ENCODE measurements at regions not wholly inside any gene's neighbourhood (a gene's known extent, or its start where the extent isn't known, plus 50 kb on each side); places are given as distances from the start of the nearest gene placed in this dataset.

GRCh38 chr10:8245131-8245813, 190.8 kb downstream of the GATA3 start:
- H3K4me1 Mint-ChIP-seq: peaks cover 54% of the 10 kb centered on the region
- H3K36me3 Mint-ChIP-seq: peaks cover 25% of the 10 kb centered on the region
- H3K27ac Mint-ChIP-seq: peak overlapping the region; percentile 87
- no peak for DNase-seq
- peaks cover 11% of the 10 kb centered on the region for H3K9me3 Mint-ChIP-seq
- H3K27me3 Mint-ChIP-seq: no peaks in the 10 kb centered on the region
- peak overlapping the region; percentile 69 for H3K4me3 Mint-ChIP-seq
- ATAC-seq (ENCODE audit: low read depth): peak; percentile 88
- POLR2A ChIA-PET: interaction anchor here (0.8 to 1.3 kb wide), 8 partner anchors 9 to 191 kb away, joined by 3 to 5 read pairs (median 4); partner anchors contain the start of gene GATA3

- POLR2A ChIA-PET: interaction anchor here (1.2 to 1.3 kb wide), 4 partner anchors 10 to 189 kb away, joined by 4 to 5 read pairs (median 4); no protein-coding TSS in a partner anchor
- H3K9me3 Mint-ChIP-seq: peaks cover 11% of the 10 kb centered on the region
- peak overlapping the region; percentile 69 for H3K4me3 Mint-ChIP-seq
- H3K36me3 Mint-ChIP-seq: peaks cover 25% of the 10 kb centered on the region
- ATAC-seq (ENCODE audit: low read depth): no peak
- peak overlapping the region; percentile 87 for H3K27ac Mint-ChIP-seq
- no peaks in the 10 kb centered on the region for H3K27me3 Mint-ChIP-seq
- no peak for DNase-seq
- H3K4me1 Mint-ChIP-seq: peaks cover 54% of the 10 kb centered on the region
Measured at GRCh38 chr10:8245814-8246142, 191.3 kb downstream of the GATA3 start.

GRCh38 chr10:8246548-8246947, 192.1 kb downstream of the GATA3 start:
- Mint-ChIP-seq H3K4me1 (peaks cover 49% of the 10 kb centered on the region), H3K4me3 (no peak overlapping the region), H3K36me3 (peaks cover 25% of the 10 kb centered on the region), H3K9me3 (peaks cover 11% of the 10 kb centered on the region), H3K27me3 (no peaks in the 10 kb centered on the region), H3K27ac (peak overlapping the region; percentile 87)
- DNase-seq (no peak), ATAC-seq (ENCODE audit: low read depth) (no peak)
- POLR2A ChIA-PET: no interaction called here

GRCh38 chr10:8247191-8247590, 192.7 kb downstream of the GATA3 start:
- Mint-ChIP-seq H3K4me1 (peaks cover 46% of the 10 kb centered on the region), H3K9me3 (peaks cover 11% of the 10 kb centered on the region), H3K4me3 (no peak overlapping the region), H3K27me3 (no peaks in the 10 kb centered on the region), H3K36me3 (peaks cover 25% of the 10 kb centered on the region), H3K27ac (no peak overlapping the region)
- POLR2A ChIA-PET: interaction anchor here (0.7 kb wide), 1 partner anchor 1203 kb away, joined by 3 read pairs; no protein-coding TSS in a partner anchor
- ATAC-seq (ENCODE audit: low read depth) (no peak), DNase-seq (no peak)

- Mint-ChIP-seq H3K4me3 (no peak overlapping the region), H3K27me3 (no peaks in the 10 kb centered on the region), H3K4me1 (peaks cover 32% of the 10 kb centered on the region), H3K9me3 (peaks cover 11% of the 10 kb centered on the region), H3K36me3 (peaks cover 21% of the 10 kb centered on the region), H3K27ac (no peak overlapping the region)
- POLR2A ChIA-PET: interaction anchor here (1.1 kb wide), 1 partner anchor 189 kb away, joined by 3 read pairs; no protein-coding TSS in a partner anchor
- DNase-seq (no peak), ATAC-seq (ENCODE audit: low read depth) (no peak)
Measured at GRCh38 chr10:8248868-8249267, 194.4 kb downstream of the GATA3 start.

GRCh38 chr10:8254350-8254749, 199.9 kb downstream of the GATA3 start:
- Mint-ChIP-seq H3K36me3 (peaks cover 7% of the 10 kb centered on the region), H3K4me3 (no peak overlapping the region), H3K9me3 (peaks cover 3% of the 10 kb centered on the region), H3K27ac (no peak overlapping the region), H3K27me3 (no peaks in the 10 kb centered on the region), H3K4me1 (peaks cover 14% of the 10 kb centered on the region)
- POLR2A ChIA-PET: no interaction called here
- DNase-seq (no peak), ATAC-seq (ENCODE audit: low read depth) (no peak)

GRCh38 chr10:8255301-8255700, 200.8 kb downstream of the GATA3 start:
- Mint-ChIP-seq H3K27me3 (no peaks in the 10 kb centered on the region), H3K9me3 (peaks cover 3% of the 10 kb centered on the region), H3K27ac (no peak overlapping the region), H3K36me3 (peaks cover 4% of the 10 kb centered on the region), H3K4me1 (peaks cover 14% of the 10 kb centered on the region), H3K4me3 (no peak overlapping the region)
- no peak for DNase-seq
- POLR2A ChIA-PET: no interaction called here
- ATAC-seq (ENCODE audit: low read depth): no peak

GRCh38 chr10:8260645-8261044, 206.2 kb downstream of the GATA3 start:
- no peak overlapping the region for H3K4me3 Mint-ChIP-seq
- peaks cover 12% of the 10 kb centered on the region for H3K4me1 Mint-ChIP-seq
- H3K36me3 Mint-ChIP-seq: peaks cover 2% of the 10 kb centered on the region
- peaks cover 2% of the 10 kb centered on the region for H3K27me3 Mint-ChIP-seq
- no peak for DNase-seq
- POLR2A ChIA-PET: no interaction called here
- no peak overlapping the region for H3K27ac Mint-ChIP-seq
- ATAC-seq (ENCODE audit: low read depth): no peak
- peaks cover 3% of the 10 kb centered on the region for H3K9me3 Mint-ChIP-seq

- DNase-seq (no peak), ATAC-seq (ENCODE audit: low read depth) (no peak)
- peaks cover 11% of the 10 kb centered on the region for H3K4me1 Mint-ChIP-seq
- peaks cover 3% of the 10 kb centered on the region for H3K9me3 Mint-ChIP-seq
- peaks cover 2% of the 10 kb centered on the region for H3K27me3 Mint-ChIP-seq
- POLR2A ChIA-PET: no interaction called here
- H3K27ac Mint-ChIP-seq: no peak overlapping the region
- H3K36me3 Mint-ChIP-seq: peaks cover 2% of the 10 kb centered on the region
- H3K4me3 Mint-ChIP-seq: no peak overlapping the region
Measured at GRCh38 chr10:8262317-8262716, 207.8 kb downstream of the GATA3 start.

- Mint-ChIP-seq H3K9me3 (no peaks in the 10 kb centered on the region), H3K27ac (no peak overlapping the region), H3K4me1 (peaks cover 2% of the 10 kb centered on the region), H3K27me3 (peaks cover 2% of the 10 kb centered on the region), H3K4me3 (no peak overlapping the region), H3K36me3 (no peaks in the 10 kb centered on the region)
- ATAC-seq (ENCODE audit: low read depth) (peak; percentile 28), DNase-seq (no peak)
- POLR2A ChIA-PET: no interaction called here
Measured at GRCh38 chr10:8269976-8270375, 215.5 kb downstream of the GATA3 start.

- H3K4me1 Mint-ChIP-seq: peaks cover under 1% of the 10 kb centered on the region
- peaks cover 1% of the 10 kb centered on the region for H3K9me3 Mint-ChIP-seq
- peaks cover 9% of the 10 kb centered on the region for H3K27me3 Mint-ChIP-seq
- peaks cover 2% of the 10 kb centered on the region for H3K36me3 Mint-ChIP-seq
- POLR2A ChIA-PET: interaction anchor here (0.5 to 1.2 kb wide), 2 partner anchors 212 to 219 kb away, joined by 4 to 5 read pairs; partner anchors contain the start of gene GATA3
- no peak for ATAC-seq (ENCODE audit: low read depth)
- no peak overlapping the region for H3K4me3 Mint-ChIP-seq
- no peak overlapping the region for H3K27ac Mint-ChIP-seq
- DNase-seq: no peak
Measured at GRCh38 chr10:8272794-8273425, 218.4 kb downstream of the GATA3 start.

GRCh38 chr10:8273749-8274148, 219.3 kb downstream of the GATA3 start:
- Mint-ChIP-seq H3K36me3 (peaks cover 2% of the 10 kb centered on the region), H3K9me3 (peaks cover 1% of the 10 kb centered on the region), H3K27me3 (peaks cover 9% of the 10 kb centered on the region), H3K27ac (no peak overlapping the region), H3K4me1 (peaks cover 3% of the 10 kb centered on the region), H3K4me3 (no peak overlapping the region)
- DNase-seq: no peak
- POLR2A ChIA-PET: interaction anchor here (1.2 kb wide), 1 partner anchor 213 kb away, joined by 5 read pairs; no protein-coding TSS in a partner anchor
- ATAC-seq (ENCODE audit: low read depth): no peak

- H3K9me3 Mint-ChIP-seq: peaks cover 1% of the 10 kb centered on the region
- H3K4me3 Mint-ChIP-seq: no peak overlapping the region
- H3K4me1 Mint-ChIP-seq: peaks cover 3% of the 10 kb centered on the region
- peaks cover 3% of the 10 kb centered on the region for H3K36me3 Mint-ChIP-seq
- DNase-seq (no peak), ATAC-seq (ENCODE audit: low read depth) (no peak)
- no peak overlapping the region for H3K27ac Mint-ChIP-seq
- H3K27me3 Mint-ChIP-seq: peaks cover 12% of the 10 kb centered on the region
- POLR2A ChIA-PET: interaction anchor here (0.6 kb wide), 1 partner anchor 74 kb away, joined by 3 read pairs; no protein-coding TSS in a partner anchor
Measured at GRCh38 chr10:8275911-8276310, 221.4 kb downstream of the GATA3 start.

GRCh38 chr10:8278099-8278498, 223.6 kb downstream of the GATA3 start:
- POLR2A ChIA-PET: no interaction called here
- no peak overlapping the region for H3K27ac Mint-ChIP-seq
- DNase-seq (no peak), ATAC-seq (ENCODE audit: low read depth) (no peak)
- H3K27me3 Mint-ChIP-seq: peaks cover 12% of the 10 kb centered on the region
- H3K36me3 Mint-ChIP-seq: peaks cover 3% of the 10 kb centered on the region
- H3K4me1 Mint-ChIP-seq: peaks cover 7% of the 10 kb centered on the region
- H3K9me3 Mint-ChIP-seq: peaks cover 1% of the 10 kb centered on the region
- H3K4me3 Mint-ChIP-seq: no peak overlapping the region

Data from activated naive CD8-positive, alpha-beta T cell treated with anti-CD3 and anti-CD28 coated beads, Interleukin-2, amount 10 ng/mL, durations not matched to agents 7 days and 5 days (primary cell).